Tibial nerve (tissue), 4 donors: ENCODE measurements at regions not wholly inside any gene's neighbourhood (a gene's known extent, or its start where the extent isn't known, plus 50 kb on each side); places are given as distances from the start of the nearest gene placed in this dataset.

Source experiments
- EP300 ChIP-seq, 2 donors: sonication (generic); formaldehyde crosslinking; IDR thresholded peaks; one replicate each; pipeline ENCODE4 v1.6.1; 2017; ENCODE audit warnings: antibody characterized with exemption in 2 of 2, mild to moderate bottlenecking in 1 of 2
- POLR2A ChIP-seq, 2 donors: fragments of 450-650 bp; IDR thresholded peaks; one replicate each; pipeline ENCODE4 v1.6.1; 2017; ENCODE audit warnings: antibody characterized with exemption in 2 of 2, mild to moderate bottlenecking in 2 of 2, moderate library complexity in 2 of 2
- TF ChIP-seq, protein P1 (sequence below), 5 experiments: fragments of 200-600 bp in 3 of 5; fragments of 450-650 bp in 2 of 5; sonication (generic) in 3 of 5; IDR thresholded peaks; one replicate each; pipeline ENCODE4 v1.5.1; 2016 to 2019; ENCODE audit warnings: antibody characterized with exemption in 5 of 5, mild to moderate bottlenecking in 3 of 5, moderate library complexity in 2 of 5

- TF ChIP-seq, protein P1, sequence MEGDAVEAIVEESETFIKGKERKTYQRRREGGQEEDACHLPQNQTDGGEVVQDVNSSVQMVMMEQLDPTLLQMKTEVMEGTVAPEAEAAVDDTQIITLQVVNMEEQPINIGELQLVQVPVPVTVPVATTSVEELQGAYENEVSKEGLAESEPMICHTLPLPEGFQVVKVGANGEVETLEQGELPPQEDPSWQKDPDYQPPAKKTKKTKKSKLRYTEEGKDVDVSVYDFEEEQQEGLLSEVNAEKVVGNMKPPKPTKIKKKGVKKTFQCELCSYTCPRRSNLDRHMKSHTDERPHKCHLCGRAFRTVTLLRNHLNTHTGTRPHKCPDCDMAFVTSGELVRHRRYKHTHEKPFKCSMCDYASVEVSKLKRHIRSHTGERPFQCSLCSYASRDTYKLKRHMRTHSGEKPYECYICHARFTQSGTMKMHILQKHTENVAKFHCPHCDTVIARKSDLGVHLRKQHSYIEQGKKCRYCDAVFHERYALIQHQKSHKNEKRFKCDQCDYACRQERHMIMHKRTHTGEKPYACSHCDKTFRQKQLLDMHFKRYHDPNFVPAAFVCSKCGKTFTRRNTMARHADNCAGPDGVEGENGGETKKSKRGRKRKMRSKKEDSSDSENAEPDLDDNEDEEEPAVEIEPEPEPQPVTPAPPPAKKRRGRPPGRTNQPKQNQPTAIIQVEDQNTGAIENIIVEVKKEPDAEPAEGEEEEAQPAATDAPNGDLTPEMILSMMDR (IDR thresholded peaks at IDR 0.05) = no peak
- TF ChIP-seq POLR2A (IDR thresholded peaks at IDR 0.05) (no peak), EP300 (IDR thresholded peaks at IDR 0.05) (no peak)
These were observed 203.6 kb upstream of the DAB2 start for GRCh38 chr5:39628348-39628747.
